D721Med (cell line): ENCODE measurements at regions not wholly inside any gene's neighbourhood (a gene's known extent, or its start where the extent isn't known, plus 50 kb on each side); places are given as distances from the start of the nearest gene placed in this dataset.

Experiments
- DNase-seq: peaks from one replicate; pipeline ENCODE4 v3.0.0; 2011; ENCODE audit warnings: low spot score; ENCODE audit not compliant: insufficient read length
- FAIRE-seq: peaks from 2 replicates; lab custom pipeline; 2011; peaks lifted over from hg19 to GRCh38; lab: Jason Lieb, UNC
- CTCF ChIP-seq: IDR thresholded peaks from 2 replicates; pipeline ENCODE4 v1.5.1; 2012; ENCODE audit warnings: mild to moderate bottlenecking, control low read depth; ENCODE audit not compliant: insufficient read depth; ENCODE audit errors: missing control alignments

- no peak for TF ChIP-seq CTCF
- no peak for DNase-seq
- no peak for FAIRE-seq
Observed at GRCh38 chr2:7573166-7573825, 656.1 kb downstream of the RNF144A start.

- TF ChIP-seq CTCF, result no peak
- FAIRE-seq, result no peak
Observed at GRCh38 chr2:7574385-7574784, 657.2 kb downstream of the RNF144A start.

GRCh38 chr2:7577769-7578168 lies 660.6 kb downstream of the RNF144A start:
- no peak for TF ChIP-seq CTCF
- FAIRE-seq, result no peak
- DNase-seq, result no peak

More at GRCh38 chr2:7574385-7574784, 657.2 kb downstream of the RNF144A start:
- no peak for DNase-seq

- TF ChIP-seq CTCF, result no peak
- DNase-seq (no peak), FAIRE-seq (no peak)
Observed at GRCh38 chr2:7584017-7584416, 666.8 kb downstream of the RNF144A start.

- FAIRE-seq (no peak), DNase-seq (no peak)
- TF ChIP-seq CTCF, result no peak
Observed at GRCh38 chr2:7586898-7587297, 669.7 kb downstream of the RNF144A start.

GRCh38 chr2:7588295-7588694 lies 671.1 kb downstream of the RNF144A start:
- no peak for DNase-seq
- TF ChIP-seq CTCF, result no peak
- FAIRE-seq, result no peak

GRCh38 chr2:7592618-7593140 lies 675.5 kb downstream of the RNF144A start:
- DNase-seq (no peak), FAIRE-seq (no peak)
- TF ChIP-seq CTCF, result no peak
